ENCODE measurements at regions not wholly inside any gene's neighbourhood (a gene's known extent, or its start where the extent isn't known, plus 50 kb on each side); places are given as distances from the start of the nearest gene placed in this dataset.

GRCh38 chr15:37218351-37218916, 118.1 kb upstream of the MEIS2 start:
- Histone ChIP-seq H4K20me1 (no peaks in the 10 kb centered on the region), H3K4me2 (no peak overlapping the region), H3K9me3 (no peaks in the 10 kb centered on the region), H3K27me3 (no peaks in the 10 kb centered on the region), H3K4me1 (no peaks in the 10 kb centered on the region), H3K27ac (no peak overlapping the region), H3K4me3 (no peak overlapping the region), H3K36me3 (no peaks in the 10 kb centered on the region), H3K9ac (no peak overlapping the region)
- no peak for TF ChIP-seq Cebpa-rat (IDR thresholded peaks at IDR 0.05)

GRCh38 chr15:37219211-37219701, 118.9 kb upstream of the MEIS2 start:
- Histone ChIP-seq H3K4me1 (no peaks in the 10 kb centered on the region), H3K9ac (no peak overlapping the region), H3K4me2 (no peak overlapping the region), H3K4me3 (no peak overlapping the region), H3K27me3 (no peaks in the 10 kb centered on the region), H3K27ac (no peak overlapping the region), H3K36me3 (no peaks in the 10 kb centered on the region), H3K9me3 (no peaks in the 10 kb centered on the region), H4K20me1 (no peaks in the 10 kb centered on the region)
- TF ChIP-seq Cebpa-rat (IDR thresholded peaks at IDR 0.05), result no peak

- no peak overlapping the region for H3K4me3 ChIP-seq
- H3K4me2 ChIP-seq, result no peak overlapping the region
- H4K20me1 ChIP-seq, result no peaks in the 10 kb centered on the region
- H3K9ac ChIP-seq, result no peak overlapping the region
- H3K27me3 ChIP-seq, result no peaks in the 10 kb centered on the region
- TF ChIP-seq Cebpa-rat (IDR thresholded peaks at IDR 0.05), result no peak
- H3K36me3 ChIP-seq, result no peaks in the 10 kb centered on the region
- H3K4me1 ChIP-seq, result no peaks in the 10 kb centered on the region
- no peak overlapping the region for H3K27ac ChIP-seq
- no peaks in the 10 kb centered on the region for H3K9me3 ChIP-seq
These were observed 120.8 kb upstream of the MEIS2 start for GRCh38 chr15:37220949-37221670.

- Histone ChIP-seq H3K9ac (no peak overlapping the region), H3K4me1 (no peaks in the 10 kb centered on the region), H3K4me2 (no peak overlapping the region), H3K27ac (no peak overlapping the region), H3K4me3 (no peak overlapping the region), H3K27me3 (no peaks in the 10 kb centered on the region), H4K20me1 (no peaks in the 10 kb centered on the region), H3K9me3 (no peaks in the 10 kb centered on the region), H3K36me3 (no peaks in the 10 kb centered on the region)
- TF ChIP-seq Cebpa-rat (IDR thresholded peaks at IDR 0.05), result no peak
These were observed 121.4 kb upstream of the MEIS2 start for GRCh38 chr15:37221671-37222145.

GRCh38 chr15:37223089-37223488, 122.7 kb upstream of the MEIS2 start:
- Histone ChIP-seq H3K36me3 (no peaks in the 10 kb centered on the region), H3K4me3 (no peak overlapping the region), H3K9ac (no peak overlapping the region), H3K4me1 (no peaks in the 10 kb centered on the region), H4K20me1 (no peaks in the 10 kb centered on the region), H3K27me3 (no peaks in the 10 kb centered on the region), H3K9me3 (no peaks in the 10 kb centered on the region), H3K4me2 (no peak overlapping the region), H3K27ac (no peak overlapping the region)
- TF ChIP-seq Cebpa-rat (IDR thresholded peaks at IDR 0.05), result no peak

DNA sequence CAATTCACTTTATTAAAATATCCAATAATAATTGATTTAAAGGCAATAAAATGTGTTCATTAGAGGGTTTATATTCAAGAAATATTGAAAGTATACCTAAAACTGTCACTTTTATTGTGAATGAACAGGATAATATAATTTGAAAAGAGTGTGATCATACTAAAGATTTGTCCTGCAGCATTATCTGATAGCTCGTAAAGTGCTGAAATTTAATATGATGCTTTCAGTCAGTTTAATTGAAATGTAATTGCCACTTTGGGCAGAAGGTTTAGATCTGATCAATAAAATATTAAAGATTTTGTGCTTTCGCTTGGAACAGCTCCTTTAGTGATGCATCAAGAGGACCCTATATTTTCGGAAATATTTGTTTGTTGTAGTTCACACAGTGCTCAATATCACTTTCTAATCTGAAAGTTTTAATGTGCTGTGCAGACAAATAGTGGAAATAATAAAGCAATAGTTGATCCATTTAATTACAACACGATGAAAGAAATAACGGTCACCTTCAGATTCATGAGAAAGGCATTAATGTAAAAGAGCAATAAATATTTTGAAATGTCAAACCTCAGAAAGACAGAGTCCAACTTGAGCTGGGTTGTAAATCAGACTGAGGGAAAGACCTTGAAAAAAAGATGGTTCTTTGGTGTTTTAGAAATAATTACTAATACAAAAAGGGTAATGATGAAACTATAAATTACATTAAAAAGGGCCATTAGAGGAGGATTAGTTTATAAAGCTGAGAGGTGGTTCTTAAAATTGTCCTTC, 129.7 kb upstream of the MEIS2 start:
- Histone ChIP-seq H4K20me1 (no peaks in the 10 kb centered on the region), H3K4me2 (no peak overlapping the region), H3K4me1 (peaks cover 15% of the 10 kb centered on the region), H3K9ac (no peak overlapping the region), H3K9me3 (no peaks in the 10 kb centered on the region), H3K27ac (no peak overlapping the region), H3K4me3 (no peak overlapping the region), H3K36me3 (no peaks in the 10 kb centered on the region), H3K27me3 (no peaks in the 10 kb centered on the region)
- TF ChIP-seq Cebpa-rat (IDR thresholded peaks at IDR 0.05), result no peak

GRCh38 chr15:37245358-37245757, 145.0 kb upstream of the MEIS2 start:
- Histone ChIP-seq H3K9me3 (no peaks in the 10 kb centered on the region), H3K4me1 (peaks cover 6% of the 10 kb centered on the region; the same call in 1 of the 2 replicates), H3K27me3 (no peaks in the 10 kb centered on the region), H4K20me1 (no peaks in the 10 kb centered on the region), H3K4me2 (no peak overlapping the region), H3K36me3 (no peaks in the 10 kb centered on the region), H3K27ac (no peak overlapping the region), H3K9ac (no peak overlapping the region), H3K4me3 (no peak overlapping the region)
- no peak for TF ChIP-seq Cebpa-rat (IDR thresholded peaks at IDR 0.05)

DNA sequence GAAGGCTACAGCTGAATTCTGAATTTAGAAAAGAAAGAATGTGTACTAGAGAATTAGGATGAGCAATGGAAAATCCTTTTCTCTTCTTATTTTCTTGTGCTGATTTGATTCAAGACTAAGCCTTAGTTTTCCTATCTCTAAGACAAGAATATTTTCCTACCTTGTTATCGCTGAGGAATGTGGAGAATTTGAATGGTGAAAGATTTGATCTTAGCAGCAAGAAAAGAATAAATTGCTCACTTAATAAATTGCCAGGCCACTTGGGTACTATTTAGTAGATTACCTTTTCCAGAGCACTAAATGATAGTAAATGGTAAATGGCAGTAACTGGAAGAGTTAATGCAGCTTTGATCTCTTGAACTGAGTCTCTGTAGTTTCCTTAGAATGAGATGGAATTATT, 145.7 kb upstream of the MEIS2 start:
- no peak overlapping the region for H3K9ac ChIP-seq
- no peaks in the 10 kb centered on the region for H3K9me3 ChIP-seq
- H3K36me3 ChIP-seq, result no peaks in the 10 kb centered on the region
- TF ChIP-seq Cebpa-rat (IDR thresholded peaks at IDR 0.05), result no peak
- H3K4me1 ChIP-seq, result peaks cover under 1% of the 10 kb centered on the region; the same call in 1 of the 2 replicates
- H4K20me1 ChIP-seq, result no peaks in the 10 kb centered on the region
- H3K4me2 ChIP-seq, result no peak overlapping the region
- H3K27ac ChIP-seq, result no peak overlapping the region
- H3K27me3 ChIP-seq, result no peaks in the 10 kb centered on the region
- no peak overlapping the region for H3K4me3 ChIP-seq

- H3K27me3 ChIP-seq, result no peaks in the 10 kb centered on the region
- H3K36me3 ChIP-seq, result no peaks in the 10 kb centered on the region
- H3K9me3 ChIP-seq, result no peaks in the 10 kb centered on the region
These were observed 146.5 kb upstream of the MEIS2 start for GRCh38 chr15:37246856-37247255.

DNA sequence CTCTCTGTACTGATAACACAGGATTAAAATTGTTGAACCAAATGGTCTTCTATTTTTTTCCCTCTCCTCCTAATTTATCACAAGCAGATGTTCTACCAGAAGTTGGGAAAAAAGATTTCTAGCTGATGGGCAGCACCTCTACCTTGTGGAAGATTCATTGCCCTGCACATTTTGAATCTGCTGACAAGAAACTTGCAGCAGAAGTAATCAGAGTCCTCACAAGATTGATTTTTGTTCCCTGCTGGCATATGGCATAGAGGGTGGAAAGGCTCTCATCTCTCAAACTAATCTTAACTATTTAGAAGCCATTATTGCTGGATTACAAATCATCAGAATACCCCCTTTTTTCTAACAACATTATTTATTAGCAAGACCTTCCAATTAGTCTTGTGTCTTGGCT, 148.9 kb upstream of the MEIS2 start:
- Histone ChIP-seq H3K27ac (no peak overlapping the region), H3K9me3 (no peaks in the 10 kb centered on the region), H4K20me1 (no peaks in the 10 kb centered on the region), H3K27me3 (no peaks in the 10 kb centered on the region), H3K4me3 (no peak overlapping the region), H3K36me3 (no peaks in the 10 kb centered on the region), H3K4me2 (no peak overlapping the region), H3K9ac (no peak overlapping the region), H3K4me1 (no peaks in the 10 kb centered on the region)
- TF ChIP-seq Cebpa-rat (IDR thresholded peaks at IDR 0.05), result no peak

More at GRCh38 chr15:37246856-37247255, 146.5 kb upstream of the MEIS2 start:
- H3K9ac ChIP-seq, result no peak overlapping the region
- H3K4me2 ChIP-seq, result no peak overlapping the region
- H3K4me1 ChIP-seq, result no peaks in the 10 kb centered on the region
- no peaks in the 10 kb centered on the region for H4K20me1 ChIP-seq
- H3K4me3 ChIP-seq, result no peak overlapping the region
- TF ChIP-seq Cebpa-rat (IDR thresholded peaks at IDR 0.05), result no peak
- H3K27ac ChIP-seq, result no peak overlapping the region
